Peyer's patch (tissue), 4 donors: ENCODE measurements at regions not wholly inside any gene's neighbourhood (a gene's known extent, or its start where the extent isn't known, plus 50 kb on each side); places are given as distances from the start of the nearest gene placed in this dataset.

Experiments
- DNase-seq, 3 donors: peaks; one replicate each; pipeline ENCODE4 v3.0.0-alpha.2; 2017 to 2019
- H3K27ac ChIP-seq, 4 donors: fragments of 200-600 bp; sonication (generic); one replicate each; pipeline ENCODE4 v1.5.1; 2016 to 2019
- H3K27me3 ChIP-seq, 2 donors: fragments of 200-600 bp; sonication (generic); one replicate each; pipeline ENCODE4 v1.5.1; 2019
- H3K36me3 ChIP-seq, 3 donors: fragments of 200-600 bp; sonication (generic); one replicate each; pipeline ENCODE4 v1.5.1; 2016 to 2019
- H3K4me1 ChIP-seq, 4 donors: fragments of 200-600 bp; sonication (generic); one replicate each; pipeline ENCODE4 v1.5.1; 2016 to 2019
- H3K4me3 ChIP-seq, 4 donors: fragments of 200-600 bp; sonication (generic); 1 replicate in 3 of 4; 2 replicates in 1 of 4; pipeline ENCODE4 v1.5.1; 2016 to 2019; ENCODE audit warnings: mild to moderate bottlenecking in 1 of 4
- H3K9me3 ChIP-seq, 4 donors: fragments of 200-600 bp; sonication (generic); one replicate each; pipeline ENCODE4 v1.5.1; 2016 to 2019; ENCODE audit warnings: mild to moderate bottlenecking in 1 of 4
- CTCF ChIP-seq, 6 experiments: fragments of 450-650 bp in 4 of 6; fragments of 200-600 bp in 2 of 6; sonication (generic) in 1 of 6; IDR thresholded peaks; one replicate each; pipeline ENCODE4 v1.5.1; 2017 to 2019; ENCODE audit warnings: antibody characterized with exemption in 6 of 6, mild to moderate bottlenecking in 3 of 6, moderate library complexity in 1 of 6
- POLR2A ChIP-seq, 2 donors: fragments of 450-650 bp; IDR thresholded peaks; one replicate each; pipeline ENCODE4 v1.5.1; 2017; ENCODE audit warnings: antibody characterized with exemption in 2 of 2, mild to moderate bottlenecking in 2 of 2, moderate library complexity in 2 of 2

DNA sequence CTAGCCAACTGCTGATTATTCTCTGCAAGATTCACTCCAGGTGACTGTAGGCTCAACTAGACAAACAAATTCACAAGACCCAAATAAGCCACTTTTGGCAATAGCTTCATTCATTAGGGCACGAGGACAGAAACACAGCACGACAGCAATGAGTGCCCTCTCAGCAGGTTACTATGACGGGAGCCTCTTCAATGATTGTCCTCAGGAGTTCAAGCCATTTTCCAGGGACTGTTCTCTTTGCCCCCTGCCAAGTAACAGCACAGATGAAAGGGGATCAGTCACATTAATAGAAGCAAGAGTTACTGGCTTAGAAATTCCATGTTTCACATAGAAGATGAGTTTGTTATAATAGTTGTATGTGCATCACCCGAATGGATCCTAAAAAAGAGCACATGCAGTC, 712.2 kb downstream of the CDH8 start:
- TF ChIP-seq POLR2A (IDR thresholded peaks at IDR 0.05) = no peak
- TF ChIP-seq CTCF (IDR thresholded peaks at IDR 0.05) = no peak
- Histone ChIP-seq H3K36me3 (no peaks in the 10 kb centered on the region), H3K27ac (no peak overlapping the region), H3K4me1 (no peaks in the 10 kb centered on the region), H3K4me3 (no peak overlapping the region), H3K27me3 (no peaks in the 10 kb centered on the region), H3K9me3 (peaks cover 0 to 3% (median 0%) of the 10 kb centered on the region in 4 donors)
- no peak for DNase-seq

- Histone ChIP-seq H3K27ac (no peak overlapping the region), H3K4me1 (no peaks in the 10 kb centered on the region), H3K9me3 (peaks cover 0 to 3% (median 0%) of the 10 kb centered on the region in 4 donors), H3K27me3 (no peaks in the 10 kb centered on the region), H3K36me3 (no peaks in the 10 kb centered on the region), H3K4me3 (no peak overlapping the region)
- TF ChIP-seq POLR2A (IDR thresholded peaks at IDR 0.05) (no peak), CTCF (IDR thresholded peaks at IDR 0.05) (no peak)
- no peak for DNase-seq
These were observed 712.8 kb downstream of the CDH8 start for GRCh38 chr16:61323456-61323855.

- H3K27ac ChIP-seq = no peak overlapping the region
- no peaks in the 10 kb centered on the region for H3K4me1 ChIP-seq
- no peak overlapping the region for H3K4me3 ChIP-seq
- H3K9me3 ChIP-seq = peaks cover 0 to 3% (median 0%) of the 10 kb centered on the region in 4 donors
- H3K36me3 ChIP-seq = no peaks in the 10 kb centered on the region
- no peaks in the 10 kb centered on the region for H3K27me3 ChIP-seq
- TF ChIP-seq POLR2A (IDR thresholded peaks at IDR 0.05) (no peak), CTCF (IDR thresholded peaks at IDR 0.05) (no peak)
- no peak for DNase-seq
These were observed 715.4 kb downstream of the CDH8 start for GRCh38 chr16:61320791-61321190.

GRCh38 chr16:61313931-61314330, 722.3 kb downstream of the CDH8 start:
- H3K4me1 ChIP-seq = no peaks in the 10 kb centered on the region
- H3K27me3 ChIP-seq = no peaks in the 10 kb centered on the region
- no peak overlapping the region for H3K27ac ChIP-seq
- no peaks in the 10 kb centered on the region for H3K36me3 ChIP-seq
- no peaks in the 10 kb centered on the region for H3K9me3 ChIP-seq
- TF ChIP-seq CTCF (IDR thresholded peaks at IDR 0.05) = no peak
- no peak for TF ChIP-seq POLR2A (IDR thresholded peaks at IDR 0.05)
- H3K4me3 ChIP-seq = no peak overlapping the region
- DNase-seq = no peak

DNA sequence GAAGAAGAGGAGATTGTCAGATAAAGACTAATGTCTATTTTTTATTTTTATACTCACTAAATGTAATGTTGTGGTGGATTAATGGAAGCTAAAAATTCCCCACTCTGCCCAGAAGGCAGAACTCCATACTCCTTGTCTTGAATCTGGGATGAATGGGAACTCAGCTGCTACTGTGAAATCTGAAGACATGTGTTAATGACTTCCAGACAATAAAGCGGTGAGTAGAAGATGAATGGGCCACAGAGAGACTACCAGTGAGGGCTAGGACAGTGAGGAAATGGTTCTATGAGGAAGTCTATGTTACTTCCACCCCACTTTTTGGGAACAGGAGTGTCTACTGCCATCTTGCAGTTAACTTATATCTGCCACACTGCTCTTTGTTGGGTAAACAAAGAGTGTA, 726.9 kb downstream of the CDH8 start:
- Histone ChIP-seq H3K36me3 (no peaks in the 10 kb centered on the region), H3K27me3 (no peaks in the 10 kb centered on the region), H3K9me3 (no peaks in the 10 kb centered on the region), H3K4me3 (no peak overlapping the region), H3K27ac (no peak overlapping the region), H3K4me1 (no peaks in the 10 kb centered on the region)
- no peak for TF ChIP-seq CTCF (IDR thresholded peaks at IDR 0.05)
- TF ChIP-seq POLR2A (IDR thresholded peaks at IDR 0.05) = no peak
- DNase-seq = no peak

GRCh38 chr16:61306204-61306603, 730.0 kb downstream of the CDH8 start:
- no peaks in the 10 kb centered on the region for H3K4me1 ChIP-seq
- no peaks in the 10 kb centered on the region for H3K27me3 ChIP-seq
- no peak overlapping the region for H3K4me3 ChIP-seq
- no peaks in the 10 kb centered on the region for H3K9me3 ChIP-seq
- TF ChIP-seq POLR2A (IDR thresholded peaks at IDR 0.05) (no peak), CTCF (IDR thresholded peaks at IDR 0.05) (no peak)
- no peak overlapping the region for H3K27ac ChIP-seq
- DNase-seq = no peak
- no peaks in the 10 kb centered on the region for H3K36me3 ChIP-seq
